ENCODE measurements at regions not wholly inside any gene's neighbourhood (a gene's known extent, or its start where the extent isn't known, plus 50 kb on each side); places are given as distances from the start of the nearest gene placed in this dataset.

GRCh38 chr18:45198526-45198925, 416.8 kb upstream of the SLC14A2 start:
- no peaks in the 10 kb centered on the region for H3K36me3 ChIP-seq (ENCODE audit: control insufficient read depth in 1 of 2, insufficient read depth in 2 of 2, low read length in 2 of 2)
- RAD21 ChIA-PET (ENCODE audit: low non-redundant PET in 1 of 2, low total read pairs in 2 of 2, uncharacterized antibody in 2 of 2, unreplicated experiment in 2 of 2), result no interaction called here
- H3K4me2 ChIP-seq (ENCODE audit: low read length), result no peak overlapping the region
- no peaks in the 10 kb centered on the region for H3K9me2 ChIP-seq (ENCODE audit: insufficient read depth)
- no peaks in the 10 kb centered on the region for H3K4me1 ChIP-seq (ENCODE audit: control insufficient read depth in 1 of 2, insufficient read depth in 2 of 2, low read length in 2 of 2)
- no peak for ATAC-seq
- H3K9ac ChIP-seq (ENCODE audit: low read length), result no peak overlapping the region
- no peaks in the 10 kb centered on the region for H4K20me1 ChIP-seq (ENCODE audit: insufficient read depth)
- no TSS peak for BruUV-seq (replicated peaks)
- peaks cover 0 to 11% of the 10 kb centered on the region in 2 experiments; a peak in 1 of 4 replicates for H3K9me3 ChIP-seq (ENCODE audit: control insufficient read depth in 1 of 2, insufficient read depth in 1 of 2, low read depth in 1 of 2, low read length in 2 of 2)
- no peak overlapping the region for H2AFZ ChIP-seq (ENCODE audit: low read depth, low read length, poor library complexity, severe bottlenecking)
- no peak overlapping the region for H3K4me3 ChIP-seq (replicated peaks in 1 of 2; ENCODE audit: low read depth in 1 of 2, low read length in 2 of 2)
- no peaks in the 10 kb centered on the region for H3K79me2 ChIP-seq (ENCODE audit: insufficient read depth, low read length)
- POLR2A ChIA-PET, result no interaction called here
- no peaks in the 10 kb centered on the region for H3K27me3 ChIP-seq (ENCODE audit: insufficient read depth, low read length)
- no peak overlapping the region for H3K27ac ChIP-seq (ENCODE audit: low read depth, low read length)
- DNase-seq (ENCODE audit: low read depth, low spot score), result no peak
- CTCF ChIA-PET, result no interaction called here
- intact Hi-C loops (cut with micrococcal nuclease), result no loop called here
- TF ChIP-seq CTCF (IDR thresholded peaks at IDR 0.05 in 2 of 3, conservative IDR thresholded peaks at IDR 0.05 in 1 of 3; ENCODE audit: borderline replicate concordance in 1 of 3, insufficient read depth in 1 of 3, low read depth in 2 of 3, low read length in 2 of 3) (no peak), EGR1 (IDR thresholded peaks at IDR 0.05; ENCODE audit: low read depth) (no peak), REST (IDR thresholded peaks at IDR 0.05; ENCODE audit: low read depth) (no peak), FOSL1 (IDR thresholded peaks at IDR 0.05; ENCODE audit: low read depth) (no peak), ZBTB33 (IDR thresholded peaks at IDR 0.05; ENCODE audit: extremely low read depth, insufficient replicate concordance, low read length) (no peak)
